GM12878 (cell line): ENCODE measurements at regions not wholly inside any gene's neighbourhood (a gene's known extent, or its start where the extent isn't known, plus 50 kb on each side); places are given as distances from the start of the nearest gene placed in this dataset.

ENCODE experiments used
- ATAC-seq: fragments of 200-7000 bp; cut with Tn5 transposase; 3 replicates; pipeline ENCODE4 v1.9.1; 2020; ENCODE audit warnings: mild to moderate bottlenecking, moderate library complexity
- BruUV-seq: library from RNA; stranded (reverse); fragments of 400-500 nt; replicated peaks from 2 replicates; lab custom pipeline; 2021; lab: Mats Ljungman, UMichigan
- CTCF ChIA-PET: fragments of 300-600 bp; sonication (Branson Sonifier 250); formaldehyde crosslinking; extraction: SDS; loops from one replicate; lab custom pipeline; 2021; ENCODE audit warnings: inconsistent platforms; lab: Yijun Ruan, JAX
- POLR2A ChIA-PET: fragments of 350-600 bp; formaldehyde crosslinking; extraction: SDS; loops from one replicate; lab custom pipeline; 2021; ENCODE audit warnings: inconsistent platforms; lab: Charles Lee
- RAD21 ChIA-PET: fragments of 300-600 bp; sonication (Branson Sonifier 250); formaldehyde crosslinking; loops from one replicate; lab custom pipeline; 2023; ENCODE audit warnings: antibody characterized with exemption; ENCODE audit not compliant: unreplicated experiment; lab: Charles Lee
- SMC1A ChIA-PET: fragments of 300-600 bp; sonication (Branson Sonifier 250); formaldehyde crosslinking; loops from one replicate; lab custom pipeline; 2023; ENCODE audit not compliant: unreplicated experiment, uncharacterized antibody; lab: Charles Lee
- DNase-seq: peaks from one replicate; pipeline ENCODE4 v3.0.0-alpha.2; 2011; ENCODE audit warnings: low read depth, low spot score
- FAIRE-seq: peaks from 3 replicates; lab custom pipeline; 2011; peaks lifted over from hg19 to GRCh38; lab: Jason Lieb, UNC
- H2AFZ ChIP-seq: 2 replicates; pipeline ENCODE4 v1.6.0; 2011; ENCODE audit warnings: low read depth, low read length, control low read depth; ENCODE audit not compliant: control insufficient read depth
- H3K27ac ChIP-seq: 2 replicates; pipeline ENCODE4 v1.5.1; 2011; ENCODE audit warnings: control low read depth; ENCODE audit not compliant: control insufficient read depth, insufficient read depth
- H3K27me3 ChIP-seq, 2 experiments: replicated peaks in 1 of 2; 2 replicates each; pipeline versions ENCODE4 v1.6.0 to v1.6.1; 2011; ENCODE audit warnings: low read length in 1 of 2; ENCODE audit not compliant: control insufficient read depth in 2 of 2, insufficient read depth in 2 of 2
- H3K36me3 ChIP-seq, 2 experiments: 2 replicates each; pipeline ENCODE4 v1.5.1; 2011; ENCODE audit warnings: low read length in 1 of 2; ENCODE audit not compliant: control insufficient read depth in 2 of 2, insufficient read depth in 2 of 2
- H3K4me1 ChIP-seq: 2 replicates; pipeline ENCODE4 v1.6.1; 2011; ENCODE audit warnings: mild to moderate bottlenecking, low read length, moderate library complexity, mixed read lengths; ENCODE audit not compliant: control insufficient read depth, insufficient read depth
- H3K4me2 ChIP-seq: 2 replicates; pipeline ENCODE4 v1.6.0; 2011; ENCODE audit warnings: control low read depth; ENCODE audit not compliant: control insufficient read depth, insufficient read depth
- H3K4me3 ChIP-seq: fragments of 200-600 bp; sonication (generic); 2 replicates; pipeline ENCODE4 v1.5.1; 2016
- H3K79me2 ChIP-seq: 2 replicates; pipeline ENCODE4 v1.6.0; 2011; ENCODE audit warnings: low read length; ENCODE audit not compliant: control insufficient read depth, insufficient read depth
- H3K9ac ChIP-seq: 2 replicates; pipeline ENCODE4 v1.8.0; 2011; ENCODE audit warnings: low read length, control low read depth, mixed read lengths; ENCODE audit not compliant: control insufficient read depth, insufficient read depth
- H3K9me3 ChIP-seq: replicated peaks from 3 replicates; pipeline ENCODE4 v1.5.1; 2011; ENCODE audit warnings: mild to moderate bottlenecking, low read length; ENCODE audit not compliant: control insufficient read depth, insufficient read depth
- H4K20me1 ChIP-seq: 2 replicates; pipeline ENCODE4 v1.6.0; 2011; ENCODE audit not compliant: control insufficient read depth, insufficient read depth
- CBFB ChIP-seq: IDR thresholded peaks from 2 replicates; pipeline ENCODE4 v1.6.1; 2016; ENCODE audit warnings: antibody characterized with exemption, low read depth
- CHD2 ChIP-seq: IDR thresholded peaks from 2 replicates; pipeline ENCODE4 v1.6.1; 2011; ENCODE audit warnings: low read depth, low read length, improper control_type of control experiment, borderline replicate concordance
- ESRRA ChIP-seq: IDR thresholded peaks from 2 replicates; pipeline ENCODE4 v1.6.1; 2012; ENCODE audit warnings: mild to moderate bottlenecking, low read length, improper control_type of control experiment
- GABPA ChIP-seq: IDR thresholded peaks from 2 replicates; pipeline ENCODE4 v1.6.1; 2014; ENCODE audit warnings: antibody characterized with exemption, low read depth, mild to moderate bottlenecking, inconsistent platforms
- SUPT20H ChIP-seq: IDR thresholded peaks from 2 replicates; pipeline ENCODE4 v1.6.1; 2011; ENCODE audit warnings: low read depth, mild to moderate bottlenecking, low read length, moderate library complexity, borderline replicate concordance; ENCODE audit not compliant: control insufficient read depth
- WGBS: methylation state at CpG from one replicate; pipeline ENCODE4 v1.1.6; 2016; ENCODE audit warnings: low lambda C conversion rate; ENCODE audit not compliant: insufficient replicate concordance, insufficient coverage; ENCODE audit errors: missing lambda C conversion rate; 5-methylcytosine and 5-hydroxymethylcytosine counted together
- in situ Hi-C: fragments of 300-500 bp; cut with MboI; formaldehyde crosslinking; loops from 9 replicates; pipeline ENCODE4 v1.14.3; 2018; ENCODE audit warnings: mixed read lengths
- intact Hi-C: fragments of 100-400 bp; cut with micrococcal nuclease; formaldehyde crosslinking; loops from one replicate; pipeline ENCODE4 v1.14.2; 2022; ENCODE audit not compliant: unreplicated experiment
- TF ChIP-seq, protein P1 (sequence below): fragments of 150-350 bp; IDR thresholded peaks from 2 replicates; pipeline ENCODE4 v1.6.1; 2016; ENCODE audit warnings: low read depth, low read length
- TF ChIP-seq, protein P2 (sequence below): fragments of 150-350 bp; IDR thresholded peaks from 2 replicates; pipeline ENCODE4 v1.6.1; 2014; ENCODE audit warnings: mild to moderate bottlenecking, low read depth, low read length
- TF ChIP-seq, protein P3 (sequence below): fragments of 450-650 bp; IDR thresholded peaks from 2 replicates; pipeline ENCODE4 v1.6.1; 2017; ENCODE audit warnings: mild to moderate bottlenecking, moderate library complexity

DNA sequence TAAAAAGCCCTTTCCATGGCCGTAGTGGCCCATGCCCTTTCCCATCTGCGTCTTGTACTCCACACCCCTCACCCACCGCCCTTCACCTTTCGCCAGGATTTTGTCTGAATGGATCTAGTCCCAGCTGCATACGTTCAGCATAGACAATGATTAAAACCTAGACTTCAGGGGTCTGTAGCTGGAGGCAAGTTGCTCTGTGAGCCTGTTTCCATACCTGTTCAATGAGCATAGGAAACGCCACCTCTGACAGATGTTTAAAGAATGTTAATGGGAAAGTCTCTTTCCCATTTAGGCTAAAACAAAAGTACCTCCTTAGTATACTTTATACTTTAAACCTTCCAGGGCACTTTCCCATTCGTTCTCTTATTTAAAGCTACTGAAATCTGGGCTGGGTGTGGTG, 105.7 kb downstream of the SPRY4 start:
- TF ChIP-seq SUPT20H = no peak
- TF ChIP-seq CHD2 = no peak
- TF ChIP-seq, protein P1, sequence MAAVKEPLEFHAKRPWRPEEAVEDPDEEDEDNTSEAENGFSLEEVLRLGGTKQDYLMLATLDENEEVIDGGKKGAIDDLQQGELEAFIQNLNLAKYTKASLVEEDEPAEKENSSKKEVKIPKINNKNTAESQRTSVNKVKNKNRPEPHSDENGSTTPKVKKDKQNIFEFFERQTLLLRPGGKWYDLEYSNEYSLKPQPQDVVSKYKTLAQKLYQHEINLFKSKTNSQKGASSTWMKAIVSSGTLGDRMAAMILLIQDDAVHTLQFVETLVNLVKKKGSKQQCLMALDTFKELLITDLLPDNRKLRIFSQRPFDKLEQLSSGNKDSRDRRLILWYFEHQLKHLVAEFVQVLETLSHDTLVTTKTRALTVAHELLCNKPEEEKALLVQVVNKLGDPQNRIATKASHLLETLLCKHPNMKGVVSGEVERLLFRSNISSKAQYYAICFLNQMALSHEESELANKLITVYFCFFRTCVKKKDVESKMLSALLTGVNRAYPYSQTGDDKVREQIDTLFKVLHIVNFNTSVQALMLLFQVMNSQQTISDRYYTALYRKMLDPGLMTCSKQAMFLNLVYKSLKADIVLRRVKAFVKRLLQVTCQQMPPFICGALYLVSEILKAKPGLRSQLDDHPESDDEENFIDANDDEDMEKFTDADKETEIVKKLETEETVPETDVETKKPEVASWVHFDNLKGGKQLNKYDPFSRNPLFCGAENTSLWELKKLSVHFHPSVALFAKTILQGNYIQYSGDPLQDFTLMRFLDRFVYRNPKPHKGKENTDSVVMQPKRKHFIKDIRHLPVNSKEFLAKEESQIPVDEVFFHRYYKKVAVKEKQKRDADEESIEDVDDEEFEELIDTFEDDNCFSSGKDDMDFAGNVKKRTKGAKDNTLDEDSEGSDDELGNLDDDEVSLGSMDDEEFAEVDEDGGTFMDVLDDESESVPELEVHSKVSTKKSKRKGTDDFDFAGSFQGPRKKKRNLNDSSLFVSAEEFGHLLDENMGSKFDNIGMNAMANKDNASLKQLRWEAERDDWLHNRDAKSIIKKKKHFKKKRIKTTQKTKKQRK = no peak
- TF ChIP-seq GABPA = no peak
- TF ChIP-seq, protein P2, sequence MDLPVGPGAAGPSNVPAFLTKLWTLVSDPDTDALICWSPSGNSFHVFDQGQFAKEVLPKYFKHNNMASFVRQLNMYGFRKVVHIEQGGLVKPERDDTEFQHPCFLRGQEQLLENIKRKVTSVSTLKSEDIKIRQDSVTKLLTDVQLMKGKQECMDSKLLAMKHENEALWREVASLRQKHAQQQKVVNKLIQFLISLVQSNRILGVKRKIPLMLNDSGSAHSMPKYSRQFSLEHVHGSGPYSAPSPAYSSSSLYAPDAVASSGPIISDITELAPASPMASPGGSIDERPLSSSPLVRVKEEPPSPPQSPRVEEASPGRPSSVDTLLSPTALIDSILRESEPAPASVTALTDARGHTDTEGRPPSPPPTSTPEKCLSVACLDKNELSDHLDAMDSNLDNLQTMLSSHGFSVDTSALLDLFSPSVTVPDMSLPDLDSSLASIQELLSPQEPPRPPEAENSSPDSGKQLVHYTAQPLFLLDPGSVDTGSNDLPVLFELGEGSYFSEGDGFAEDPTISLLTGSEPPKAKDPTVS = no peak
- TF ChIP-seq ESRRA = no peak
- no peak for TF ChIP-seq CBFB
- TF ChIP-seq, protein P3, sequence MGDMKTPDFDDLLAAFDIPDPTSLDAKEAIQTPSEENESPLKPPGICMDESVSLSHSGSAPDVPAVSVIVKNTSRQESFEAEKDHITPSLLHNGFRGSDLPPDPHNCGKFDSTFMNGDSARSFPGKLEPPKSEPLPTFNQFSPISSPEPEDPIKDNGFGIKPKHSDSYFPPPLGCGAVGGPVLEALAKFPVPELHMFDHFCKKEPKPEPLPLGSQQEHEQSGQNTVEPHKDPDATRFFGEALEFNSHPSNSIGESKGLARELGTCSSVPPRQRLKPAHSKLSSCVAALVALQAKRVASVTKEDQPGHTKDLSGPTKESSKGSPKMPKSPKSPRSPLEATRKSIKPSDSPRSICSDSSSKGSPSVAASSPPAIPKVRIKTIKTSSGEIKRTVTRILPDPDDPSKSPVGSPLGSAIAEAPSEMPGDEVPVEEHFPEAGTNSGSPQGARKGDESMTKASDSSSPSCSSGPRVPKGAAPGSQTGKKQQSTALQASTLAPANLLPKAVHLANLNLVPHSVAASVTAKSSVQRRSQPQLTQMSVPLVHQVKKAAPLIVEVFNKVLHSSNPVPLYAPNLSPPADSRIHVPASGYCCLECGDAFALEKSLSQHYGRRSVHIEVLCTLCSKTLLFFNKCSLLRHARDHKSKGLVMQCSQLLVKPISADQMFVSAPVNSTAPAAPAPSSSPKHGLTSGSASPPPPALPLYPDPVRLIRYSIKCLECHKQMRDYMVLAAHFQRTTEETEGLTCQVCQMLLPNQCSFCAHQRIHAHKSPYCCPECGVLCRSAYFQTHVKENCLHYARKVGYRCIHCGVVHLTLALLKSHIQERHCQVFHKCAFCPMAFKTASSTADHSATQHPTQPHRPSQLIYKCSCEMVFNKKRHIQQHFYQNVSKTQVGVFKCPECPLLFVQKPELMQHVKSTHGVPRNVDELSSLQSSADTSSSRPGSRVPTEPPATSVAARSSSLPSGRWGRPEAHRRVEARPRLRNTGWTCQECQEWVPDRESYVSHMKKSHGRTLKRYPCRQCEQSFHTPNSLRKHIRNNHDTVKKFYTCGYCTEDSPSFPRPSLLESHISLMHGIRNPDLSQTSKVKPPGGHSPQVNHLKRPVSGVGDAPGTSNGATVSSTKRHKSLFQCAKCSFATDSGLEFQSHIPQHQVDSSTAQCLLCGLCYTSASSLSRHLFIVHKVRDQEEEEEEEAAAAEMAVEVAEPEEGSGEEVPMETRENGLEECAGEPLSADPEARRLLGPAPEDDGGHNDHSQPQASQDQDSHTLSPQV = no peak
- ChIA-PET RAD21 (no interaction called here), CTCF (no interaction called here), POLR2A (interaction anchor here (0.6 kb wide), 1 partner anchor 9 kb away, joined by 3 read pairs; no protein-coding TSS in a partner anchor), SMC1A (interaction anchor here (0.5 kb wide), 1 partner anchor 21 kb away, joined by 3 read pairs; no protein-coding TSS in a partner anchor)
- Histone ChIP-seq H3K4me1 (peaks cover 13% of the 10 kb centered on the region), H3K4me2 (no peak overlapping the region), H4K20me1 (no peaks in the 10 kb centered on the region), H3K9ac (no peak overlapping the region), H3K27ac (no peak overlapping the region), H3K36me3 (no peaks in the 10 kb centered on the region), H3K9me3 (no peaks in the 10 kb centered on the region), H2AFZ (no peak overlapping the region), H3K27me3 (peaks cover 0 to 2% of the 10 kb centered on the region in 2 experiments; a peak in 1 of 4 replicates), H3K79me2 (no peaks in the 10 kb centered on the region), H3K4me3 (no peak overlapping the region)
- intact Hi-C loops (no loop called here), in situ Hi-C loops (no loop called here)
- no peak for FAIRE-seq
- 56% methylated on average over 7 of the region's 7 CpGs for WGBS
- BruUV-seq = no TSS peak
- ATAC-seq = no peak
- DNase-seq = no peak
